B cell (primary cell): ENCODE measurements at regions not wholly inside any gene's neighbourhood (a gene's known extent, or its start where the extent isn't known, plus 50 kb on each side); places are given as distances from the start of the nearest gene placed in this dataset.

Experiments used
- EZH2 ChIP-seq: IDR thresholded peaks from 2 replicates; pipeline ENCODE4 v1.6.1; 2012; ENCODE audit warnings: borderline replicate concordance, low read depth, mild to moderate bottlenecking, moderate library complexity, low read length; ENCODE audit not compliant: insufficient read depth, poor library complexity, severe bottlenecking
- TF ChIP-seq, protein P1 (sequence below): fragments of 200-600 bp; IDR thresholded peaks from one replicate; pipeline ENCODE4 v1.8.0; 2022; ENCODE audit warnings: antibody characterized with exemption, mild to moderate bottlenecking

DNA sequence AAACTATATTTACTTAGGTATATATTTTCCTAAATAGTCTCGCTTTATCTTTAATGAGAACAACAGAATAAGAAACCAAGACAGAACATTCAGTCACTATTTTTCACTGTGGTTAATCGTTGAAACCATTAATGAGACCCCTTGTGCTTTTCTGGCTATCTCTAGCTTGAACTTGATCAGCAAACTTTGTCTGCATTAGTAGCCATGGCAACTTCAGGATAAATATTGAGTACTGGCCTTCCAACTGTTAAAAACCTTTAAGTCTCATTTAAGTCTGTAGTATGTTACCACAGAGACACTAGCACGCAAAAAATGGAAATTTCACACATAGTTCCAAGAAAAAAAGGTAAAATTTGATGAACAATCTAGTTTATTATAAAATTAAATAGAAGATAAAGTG is 946.0 kb downstream of the SLITRK5 start:
- TF ChIP-seq, protein P1, sequence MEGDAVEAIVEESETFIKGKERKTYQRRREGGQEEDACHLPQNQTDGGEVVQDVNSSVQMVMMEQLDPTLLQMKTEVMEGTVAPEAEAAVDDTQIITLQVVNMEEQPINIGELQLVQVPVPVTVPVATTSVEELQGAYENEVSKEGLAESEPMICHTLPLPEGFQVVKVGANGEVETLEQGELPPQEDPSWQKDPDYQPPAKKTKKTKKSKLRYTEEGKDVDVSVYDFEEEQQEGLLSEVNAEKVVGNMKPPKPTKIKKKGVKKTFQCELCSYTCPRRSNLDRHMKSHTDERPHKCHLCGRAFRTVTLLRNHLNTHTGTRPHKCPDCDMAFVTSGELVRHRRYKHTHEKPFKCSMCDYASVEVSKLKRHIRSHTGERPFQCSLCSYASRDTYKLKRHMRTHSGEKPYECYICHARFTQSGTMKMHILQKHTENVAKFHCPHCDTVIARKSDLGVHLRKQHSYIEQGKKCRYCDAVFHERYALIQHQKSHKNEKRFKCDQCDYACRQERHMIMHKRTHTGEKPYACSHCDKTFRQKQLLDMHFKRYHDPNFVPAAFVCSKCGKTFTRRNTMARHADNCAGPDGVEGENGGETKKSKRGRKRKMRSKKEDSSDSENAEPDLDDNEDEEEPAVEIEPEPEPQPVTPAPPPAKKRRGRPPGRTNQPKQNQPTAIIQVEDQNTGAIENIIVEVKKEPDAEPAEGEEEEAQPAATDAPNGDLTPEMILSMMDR = no peak
- TF ChIP-seq EZH2 = no peak
